ENCODE measurements at regions not wholly inside any gene's neighbourhood (a gene's known extent, or its start where the extent isn't known, plus 50 kb on each side); places are given as distances from the start of the nearest gene placed in this dataset.

DNA sequence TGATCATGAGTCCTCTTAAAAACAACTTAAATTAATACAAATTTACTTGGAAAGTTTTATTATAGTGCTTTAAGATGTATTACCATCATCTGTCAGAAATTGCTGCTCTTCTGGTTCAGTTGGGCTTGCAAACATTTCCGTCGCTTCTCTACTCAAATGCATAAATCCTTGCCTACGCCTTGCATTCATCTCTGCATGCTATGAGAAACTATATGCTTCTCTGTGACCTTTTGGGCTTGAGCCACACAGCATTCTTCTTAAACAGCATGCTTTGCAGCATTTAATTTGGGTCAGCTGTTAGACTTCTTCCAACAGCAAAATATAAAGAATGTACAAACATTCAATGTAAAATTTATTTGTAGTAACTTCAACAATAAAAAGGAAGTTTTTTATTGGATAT is 305.7 kb upstream of the FLRT2 start:
- Histone ChIP-seq H4K20me1 (replicated peaks; ENCODE audit: control insufficient read depth, extremely low read depth, insufficient read depth, low read length) (no peaks in the 10 kb centered on the region), H3K4me1 (ENCODE audit: control insufficient read depth, extremely low read depth, insufficient read depth, low read length) (no peaks in the 10 kb centered on the region), H3K27ac (ENCODE audit: insufficient read depth, low read depth, low read length) (no peak overlapping the region), H3K36me3 (ENCODE audit: control insufficient read depth in 2 of 2, extremely low read depth in 1 of 2, insufficient read depth in 2 of 2, low read length in 2 of 2) (no peaks in the 10 kb centered on the region), H3K9me1 (replicated peaks; ENCODE audit: control insufficient read depth, extremely low read depth, insufficient read depth, low read length) (no peaks in the 10 kb centered on the region), H3K9me3 (replicated peaks; ENCODE audit: control insufficient read depth, insufficient read depth, low read length) (no peaks in the 10 kb centered on the region), H3K27me3 (ENCODE audit: control insufficient read depth in 2 of 2, insufficient read depth in 2 of 2, low read length in 2 of 2) (no peaks in the 10 kb centered on the region), H2AFZ (ENCODE audit: low read depth, low read length) (no peak overlapping the region), H3K79me2 (ENCODE audit: control insufficient read depth, insufficient read depth, low read length) (no peaks in the 10 kb centered on the region), H3K4me2 (ENCODE audit: insufficient read depth, low read length) (no peak overlapping the region), H3K4me3 (replicated peaks in 1 of 3; ENCODE audit: insufficient read depth in 1 of 3, low read depth in 1 of 3, low read length in 3 of 3) (no peak overlapping the region), H3K9ac (replicated peaks; ENCODE audit: extremely low read depth, insufficient read depth, low read length) (no peak overlapping the region)
- FAIRE-seq, result no peak
- dilution Hi-C loops (cut with MboI; ENCODE audit: extremely low pct_ligation_motif_present, low sequenced_read_pairs) (no loop called here), intact Hi-C loops (cut with micrococcal nuclease) (no loop called here)
- CTCF ChIA-PET, result no interaction called here
- POLR2A ChIA-PET, result no interaction called here
- DNase-seq (ENCODE audit: low read depth, low spot score), result no peak
- no peak for TF ChIP-seq POLR2AphosphoS5 (IDR thresholded peaks at IDR 0.05; ENCODE audit: insufficient read depth, low read depth, low read length)
- TF ChIP-seq FOS (IDR thresholded peaks at IDR 0.05; ENCODE audit: borderline replicate concordance, insufficient read depth, low read length), result no peak
- TF ChIP-seq, protein P1, sequence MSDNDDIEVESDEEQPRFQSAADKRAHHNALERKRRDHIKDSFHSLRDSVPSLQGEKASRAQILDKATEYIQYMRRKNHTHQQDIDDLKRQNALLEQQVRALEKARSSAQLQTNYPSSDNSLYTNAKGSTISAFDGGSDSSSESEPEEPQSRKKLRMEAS (IDR thresholded peaks at IDR 0.05; ENCODE audit: insufficient read depth, insufficient read length), result no peak
- no TSS peak for BruUV-seq (replicated peaks)

DNA sequence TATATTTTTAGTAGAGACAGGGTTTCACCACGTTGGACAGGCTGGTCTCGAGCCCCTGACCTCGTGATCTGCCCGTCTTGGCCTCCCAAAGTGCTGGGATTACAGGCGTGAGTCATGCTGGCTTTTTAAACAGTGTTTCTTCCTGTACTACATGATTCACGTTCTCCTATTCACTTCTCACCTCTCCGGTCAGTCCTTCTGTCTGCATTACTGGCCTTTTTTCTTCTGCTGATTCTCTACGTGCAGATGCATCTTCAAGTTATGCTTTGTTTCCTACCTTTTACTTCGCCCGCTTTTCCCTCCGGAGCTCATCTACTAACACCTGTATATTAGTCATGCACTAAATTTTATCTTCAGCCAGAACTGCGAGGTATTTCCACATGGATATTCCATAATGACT is 296.2 kb upstream of the FLRT2 start:
- CTCF ChIA-PET, result interaction anchor here (0.9 to 1.4 kb wide), 3 partner anchors 8 to 296 kb away, joined by 3 read pairs; partner anchors contain the start of gene FLRT2
- POLR2A ChIA-PET, result no interaction called here

More for the DNA sequence above, 296.2 kb upstream of the FLRT2 start:
- dilution Hi-C loops (cut with MboI; ENCODE audit: extremely low pct_ligation_motif_present, low sequenced_read_pairs) (no loop called here), intact Hi-C loops (cut with micrococcal nuclease) (loop anchor here (5.0 kb wide), 1 partner anchor 294 kb away; no protein-coding TSS in a partner anchor)
- no peaks in the 10 kb centered on the region for H3K27me3 ChIP-seq (ENCODE audit: control insufficient read depth in 2 of 2, insufficient read depth in 2 of 2, low read length in 2 of 2)
- peak; percentile 24 for TF ChIP-seq JUN (IDR thresholded peaks at IDR 0.05; ENCODE audit: borderline replicate concordance, insufficient read depth, insufficient read length, low read depth)
- no peak for TF ChIP-seq MYC (IDR thresholded peaks at IDR 0.05; ENCODE audit: low read depth, low read length)
- TF ChIP-seq POLR2AphosphoS5 (IDR thresholded peaks at IDR 0.05; ENCODE audit: insufficient read depth, low read depth, low read length), result no peak
- TF ChIP-seq, protein P2, sequence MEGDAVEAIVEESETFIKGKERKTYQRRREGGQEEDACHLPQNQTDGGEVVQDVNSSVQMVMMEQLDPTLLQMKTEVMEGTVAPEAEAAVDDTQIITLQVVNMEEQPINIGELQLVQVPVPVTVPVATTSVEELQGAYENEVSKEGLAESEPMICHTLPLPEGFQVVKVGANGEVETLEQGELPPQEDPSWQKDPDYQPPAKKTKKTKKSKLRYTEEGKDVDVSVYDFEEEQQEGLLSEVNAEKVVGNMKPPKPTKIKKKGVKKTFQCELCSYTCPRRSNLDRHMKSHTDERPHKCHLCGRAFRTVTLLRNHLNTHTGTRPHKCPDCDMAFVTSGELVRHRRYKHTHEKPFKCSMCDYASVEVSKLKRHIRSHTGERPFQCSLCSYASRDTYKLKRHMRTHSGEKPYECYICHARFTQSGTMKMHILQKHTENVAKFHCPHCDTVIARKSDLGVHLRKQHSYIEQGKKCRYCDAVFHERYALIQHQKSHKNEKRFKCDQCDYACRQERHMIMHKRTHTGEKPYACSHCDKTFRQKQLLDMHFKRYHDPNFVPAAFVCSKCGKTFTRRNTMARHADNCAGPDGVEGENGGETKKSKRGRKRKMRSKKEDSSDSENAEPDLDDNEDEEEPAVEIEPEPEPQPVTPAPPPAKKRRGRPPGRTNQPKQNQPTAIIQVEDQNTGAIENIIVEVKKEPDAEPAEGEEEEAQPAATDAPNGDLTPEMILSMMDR (IDR thresholded peaks at IDR 0.05; ENCODE audit: extremely low read depth in 1 of 2, insufficient read depth in 1 of 2, low read depth in 1 of 2, low read length in 2 of 2), result no peak
- peak; percentile 87 for TF ChIP-seq FOS (IDR thresholded peaks at IDR 0.05; ENCODE audit: borderline replicate concordance, insufficient read depth, low read length)
- TF ChIP-seq GATA2 (IDR thresholded peaks at IDR 0.05; ENCODE audit: insufficient read depth, insufficient read length, low read depth, low read length), result no peak
- no peak for TF ChIP-seq EZH2 (IDR thresholded peaks at IDR 0.05; ENCODE audit: borderline replicate concordance, low read depth, low read length, severe bottlenecking)
- H3K27ac ChIP-seq (ENCODE audit: insufficient read depth, low read depth, low read length), result no peak overlapping the region
- peak; percentile 67 for DNase-seq (ENCODE audit: low read depth, low spot score)
- H4K20me1 ChIP-seq (replicated peaks; ENCODE audit: control insufficient read depth, extremely low read depth, insufficient read depth, low read length), result no peaks in the 10 kb centered on the region
- H3K36me3 ChIP-seq (ENCODE audit: control insufficient read depth in 2 of 2, extremely low read depth in 1 of 2, insufficient read depth in 2 of 2, low read length in 2 of 2), result no peaks in the 10 kb centered on the region
- peak; percentile 85 for FAIRE-seq
- no peak overlapping the region for H2AFZ ChIP-seq (ENCODE audit: low read depth, low read length)
- no peak overlapping the region for H3K4me3 ChIP-seq (replicated peaks in 1 of 3; ENCODE audit: insufficient read depth in 1 of 3, low read depth in 1 of 3, low read length in 3 of 3)
- H3K9me3 ChIP-seq (replicated peaks; ENCODE audit: control insufficient read depth, insufficient read depth, low read length), result no peaks in the 10 kb centered on the region
- no TSS peak for BruUV-seq (replicated peaks)
- peaks cover 18% of the 10 kb centered on the region for H3K4me1 ChIP-seq (ENCODE audit: control insufficient read depth, extremely low read depth, insufficient read depth, low read length)
- H3K79me2 ChIP-seq (ENCODE audit: control insufficient read depth, insufficient read depth, low read length), result no peaks in the 10 kb centered on the region
- H3K9ac ChIP-seq (replicated peaks; ENCODE audit: extremely low read depth, insufficient read depth, low read length), result no peak overlapping the region
- H3K9me1 ChIP-seq (replicated peaks; ENCODE audit: control insufficient read depth, extremely low read depth, insufficient read depth, low read length), result no peaks in the 10 kb centered on the region
- H3K4me2 ChIP-seq (ENCODE audit: insufficient read depth, low read length), result no peak overlapping the region
